Neural progenitor cell (in vitro differentiated cells): ENCODE measurements at regions not wholly inside any gene's neighbourhood (a gene's known extent, or its start where the extent isn't known, plus 50 kb on each side); places are given as distances from the start of the nearest gene placed in this dataset.

ENCODE experiments used
- DNase-seq: peaks from one replicate; pipeline ENCODE4 v3.0.0-alpha.2; 2016; ENCODE audit warnings: low spot score
- H2AFZ ChIP-seq: fragments of 200-600 bp; sonication (generic); replicated peaks from 2 replicates; pipeline ENCODE4 v1.6.1; 2016; ENCODE audit warnings: antibody characterized with exemption
- H3F3A ChIP-seq: fragments of 200-600 bp; sonication (generic); 2 replicates; pipeline ENCODE4 v1.6.1; 2016; ENCODE audit warnings: antibody characterized with exemption, low read depth
- H3K27ac ChIP-seq: fragments of 200-600 bp; sonication (generic); 2 replicates; pipeline ENCODE4 v1.5.1; 2016; ENCODE audit warnings: mild to moderate bottlenecking
- H3K27me3 ChIP-seq: fragments of 200-600 bp; sonication (generic); 2 replicates; pipeline ENCODE4 v1.6.1; 2016; ENCODE audit warnings: mild to moderate bottlenecking, moderate library complexity
- H3K36me3 ChIP-seq: fragments of 200-600 bp; sonication (generic); 2 replicates; pipeline ENCODE4 v1.5.1; 2016
- H3K4me1 ChIP-seq: fragments of 200-600 bp; sonication (generic); 2 replicates; pipeline ENCODE4 v1.6.1; 2016; ENCODE audit warnings: mixed run types
- H3K4me2 ChIP-seq: fragments of 200-600 bp; sonication (generic); 2 replicates; pipeline ENCODE4 v1.6.1; 2016
- H3K4me3 ChIP-seq: fragments of 200-600 bp; sonication (generic); 2 replicates; pipeline ENCODE4 v1.5.1; 2016
- H3K79me2 ChIP-seq: fragments of 200-600 bp; sonication (generic); 2 replicates; pipeline ENCODE4 v1.6.1; 2016; ENCODE audit warnings: low read depth
- H3K9ac ChIP-seq: fragments of 200-600 bp; sonication (generic); 2 replicates; pipeline ENCODE4 v1.6.1; 2016
- H3K9me3 ChIP-seq: fragments of 200-600 bp; sonication (generic); 2 replicates; pipeline ENCODE4 v1.5.1; 2016; ENCODE audit warnings: low read depth
- H4K20me1 ChIP-seq: fragments of 200-600 bp; sonication (generic); 2 replicates; pipeline ENCODE4 v1.6.1; 2016; ENCODE audit warnings: low read depth
- H3K27ac Mint-ChIP-seq: 3 replicates; pipeline ENCODE4 v1.8.0; 2021; ENCODE audit warnings: mixed read lengths
- H3K27me3 Mint-ChIP-seq: 2 replicates; pipeline ENCODE4 v1.8.0; 2022; ENCODE audit warnings: low read depth, mild to moderate bottlenecking, inconsistent platforms, moderate library complexity, mixed read lengths; ENCODE audit not compliant: insufficient read depth
- H3K36me3 Mint-ChIP-seq: 3 replicates; pipeline ENCODE4 v1.8.0; 2021; ENCODE audit warnings: mixed read lengths
- H3K4me1 Mint-ChIP-seq: 3 replicates; pipeline ENCODE4 v1.8.0; 2021; ENCODE audit warnings: mixed read lengths
- H3K4me3 Mint-ChIP-seq: 3 replicates; pipeline ENCODE4 v1.8.0; 2021; ENCODE audit warnings: mild to moderate bottlenecking, moderate library complexity, mixed read lengths
- H3K9me3 Mint-ChIP-seq: 3 replicates; pipeline ENCODE4 v1.8.0; 2020; ENCODE audit warnings: mixed read lengths
- EZH2 ChIP-seq: fragments of 200-600 bp; sonication (generic); IDR thresholded peaks from 2 replicates; pipeline ENCODE4 v1.6.1; 2017; ENCODE audit warnings: antibody characterized with exemption, mild to moderate bottlenecking, moderate library complexity
- EZH2phosphoT487 ChIP-seq: fragments of 200-600 bp; sonication (generic); IDR thresholded peaks from 2 replicates; pipeline ENCODE4 v1.6.1; 2017; ENCODE audit warnings: antibody characterized with exemption
- TF ChIP-seq, protein P1 (sequence below): fragments of 200-600 bp; sonication (generic); IDR thresholded peaks from 2 replicates; pipeline ENCODE4 v1.5.1; 2017; ENCODE audit warnings: antibody characterized with exemption, mild to moderate bottlenecking

DNA sequence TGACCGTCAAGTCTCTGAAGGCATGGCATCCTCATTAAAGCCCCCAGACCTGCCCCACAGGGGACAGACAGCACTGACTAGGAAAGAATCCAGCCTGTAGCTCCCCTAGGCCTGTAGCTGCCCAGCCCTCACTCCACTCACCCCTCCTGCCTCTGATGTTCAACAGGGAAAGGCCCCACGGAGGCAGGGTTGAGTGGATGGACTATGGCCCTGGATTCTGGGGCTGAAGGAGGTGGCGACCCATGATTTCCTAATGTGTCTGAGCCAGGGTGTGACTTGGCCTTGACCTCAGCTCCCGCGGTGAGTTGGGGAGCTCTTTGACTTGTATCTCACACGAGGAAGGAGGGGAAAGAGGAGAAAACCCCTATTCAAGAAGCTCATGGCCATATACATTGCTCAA lies 238.5 kb upstream of the CSF3R start:
- TF ChIP-seq, protein P1, sequence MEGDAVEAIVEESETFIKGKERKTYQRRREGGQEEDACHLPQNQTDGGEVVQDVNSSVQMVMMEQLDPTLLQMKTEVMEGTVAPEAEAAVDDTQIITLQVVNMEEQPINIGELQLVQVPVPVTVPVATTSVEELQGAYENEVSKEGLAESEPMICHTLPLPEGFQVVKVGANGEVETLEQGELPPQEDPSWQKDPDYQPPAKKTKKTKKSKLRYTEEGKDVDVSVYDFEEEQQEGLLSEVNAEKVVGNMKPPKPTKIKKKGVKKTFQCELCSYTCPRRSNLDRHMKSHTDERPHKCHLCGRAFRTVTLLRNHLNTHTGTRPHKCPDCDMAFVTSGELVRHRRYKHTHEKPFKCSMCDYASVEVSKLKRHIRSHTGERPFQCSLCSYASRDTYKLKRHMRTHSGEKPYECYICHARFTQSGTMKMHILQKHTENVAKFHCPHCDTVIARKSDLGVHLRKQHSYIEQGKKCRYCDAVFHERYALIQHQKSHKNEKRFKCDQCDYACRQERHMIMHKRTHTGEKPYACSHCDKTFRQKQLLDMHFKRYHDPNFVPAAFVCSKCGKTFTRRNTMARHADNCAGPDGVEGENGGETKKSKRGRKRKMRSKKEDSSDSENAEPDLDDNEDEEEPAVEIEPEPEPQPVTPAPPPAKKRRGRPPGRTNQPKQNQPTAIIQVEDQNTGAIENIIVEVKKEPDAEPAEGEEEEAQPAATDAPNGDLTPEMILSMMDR = no peak
- TF ChIP-seq EZH2 = no peak
- no peak overlapping the region for H3K27ac Mint-ChIP-seq
- H3K27me3 Mint-ChIP-seq = peaks cover under 1% of the 10 kb centered on the region
- peaks cover 4% of the 10 kb centered on the region for H3K4me1 ChIP-seq
- no peak overlapping the region for H2AFZ ChIP-seq
- no peak overlapping the region for H3K9ac ChIP-seq
- H3F3A ChIP-seq = no peaks in the 10 kb centered on the region
- H3K9me3 Mint-ChIP-seq = no peaks in the 10 kb centered on the region
- H3K4me2 ChIP-seq = no peak overlapping the region
- no peaks in the 10 kb centered on the region for H3K36me3 ChIP-seq
- H3K79me2 ChIP-seq = no peaks in the 10 kb centered on the region
- no peaks in the 10 kb centered on the region for H3K27me3 ChIP-seq
- no peaks in the 10 kb centered on the region for H3K4me1 Mint-ChIP-seq
- no peak overlapping the region for H3K27ac ChIP-seq
- H3K36me3 Mint-ChIP-seq = no peaks in the 10 kb centered on the region
- no peak overlapping the region for H3K4me3 Mint-ChIP-seq
- no peak overlapping the region for H3K4me3 ChIP-seq
- H4K20me1 ChIP-seq = no peaks in the 10 kb centered on the region
- no peaks in the 10 kb centered on the region for H3K9me3 ChIP-seq
- no peak for DNase-seq

DNA sequence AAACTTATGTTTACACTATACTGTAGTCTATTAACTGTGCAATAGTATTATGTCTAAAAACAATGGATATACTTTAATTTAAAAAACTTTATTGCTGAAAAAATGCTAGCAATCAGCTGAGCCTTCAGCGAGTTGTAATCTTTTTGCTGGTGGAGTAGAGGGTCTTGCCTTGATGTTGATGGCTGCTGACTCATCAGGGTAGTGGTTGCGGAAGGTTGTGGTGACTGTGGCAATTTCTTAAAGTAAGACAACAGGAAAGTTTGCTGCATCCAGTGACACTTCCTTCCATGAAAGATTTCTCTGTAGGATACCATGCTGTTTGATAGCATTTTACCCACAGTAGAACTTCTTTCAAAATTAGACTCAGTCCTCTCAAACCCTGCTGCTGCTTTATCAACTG lies 234.7 kb upstream of the CSF3R start:
- peaks cover 10% of the 10 kb centered on the region for H3K27me3 Mint-ChIP-seq
- H3K36me3 Mint-ChIP-seq = no peaks in the 10 kb centered on the region
- Histone ChIP-seq H3K27me3 (no peaks in the 10 kb centered on the region), H3K4me1 (peaks cover 9% of the 10 kb centered on the region), H3K79me2 (no peaks in the 10 kb centered on the region), H4K20me1 (no peaks in the 10 kb centered on the region), H3K4me2 (no peak overlapping the region), H3K9ac (no peak overlapping the region), H3K9me3 (no peaks in the 10 kb centered on the region), H2AFZ (no peak overlapping the region), H3K36me3 (no peaks in the 10 kb centered on the region), H3K27ac (no peak overlapping the region), H3K4me3 (no peak overlapping the region), H3F3A (peaks cover 2% of the 10 kb centered on the region)
- H3K4me1 Mint-ChIP-seq = no peaks in the 10 kb centered on the region
- H3K27ac Mint-ChIP-seq = no peak overlapping the region
- H3K4me3 Mint-ChIP-seq = no peak overlapping the region
- DNase-seq = no peak
- no peaks in the 10 kb centered on the region for H3K9me3 Mint-ChIP-seq
- TF ChIP-seq, protein P1 = no peak
- no peak for TF ChIP-seq EZH2phosphoT487
- TF ChIP-seq EZH2 = no peak

DNA sequence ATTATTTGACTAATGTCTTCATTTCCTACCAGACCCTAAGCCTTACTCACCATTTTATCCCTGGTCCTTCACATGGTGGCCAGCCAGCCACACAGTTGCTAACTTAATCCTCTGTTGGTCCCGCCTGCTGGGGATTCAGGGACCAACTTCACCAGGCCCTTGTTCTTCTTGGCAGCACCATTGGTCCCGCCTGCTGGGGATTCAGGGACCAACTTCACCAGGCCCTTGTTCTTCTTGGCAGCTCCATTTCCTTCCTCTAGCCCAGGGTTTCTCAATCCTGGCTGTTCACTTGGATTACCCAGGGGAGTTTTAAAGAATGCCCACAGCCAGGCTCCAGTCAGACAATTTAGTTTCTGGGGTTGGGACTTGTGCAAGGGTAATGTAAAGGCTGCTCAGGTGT lies 233.1 kb upstream of the CSF3R start:
- no peak overlapping the region for H3K27ac ChIP-seq
- no peak overlapping the region for H2AFZ ChIP-seq
- peaks cover 19% of the 10 kb centered on the region for H3F3A ChIP-seq
- H3K4me3 Mint-ChIP-seq = no peak overlapping the region
- peaks cover 10% of the 10 kb centered on the region for H3K4me1 Mint-ChIP-seq
- H3K4me3 ChIP-seq = no peak overlapping the region
- no peaks in the 10 kb centered on the region for H3K79me2 ChIP-seq
- H3K27ac Mint-ChIP-seq = no peak overlapping the region
- H3K27me3 Mint-ChIP-seq = peaks cover 13% of the 10 kb centered on the region
- DNase-seq = no peak
- H3K27me3 ChIP-seq = no peaks in the 10 kb centered on the region
- no peaks in the 10 kb centered on the region for H3K9me3 ChIP-seq
- H3K4me2 ChIP-seq = no peak overlapping the region
- H3K36me3 Mint-ChIP-seq = no peaks in the 10 kb centered on the region
- H4K20me1 ChIP-seq = no peaks in the 10 kb centered on the region
- H3K36me3 ChIP-seq = no peaks in the 10 kb centered on the region
- H3K9me3 Mint-ChIP-seq = no peaks in the 10 kb centered on the region
- H3K4me1 ChIP-seq = peaks cover 22% of the 10 kb centered on the region
- no peak for TF ChIP-seq EZH2
- TF ChIP-seq, protein P1 = no peak
- TF ChIP-seq EZH2phosphoT487 = no peak
- no peak overlapping the region for H3K9ac ChIP-seq

DNA sequence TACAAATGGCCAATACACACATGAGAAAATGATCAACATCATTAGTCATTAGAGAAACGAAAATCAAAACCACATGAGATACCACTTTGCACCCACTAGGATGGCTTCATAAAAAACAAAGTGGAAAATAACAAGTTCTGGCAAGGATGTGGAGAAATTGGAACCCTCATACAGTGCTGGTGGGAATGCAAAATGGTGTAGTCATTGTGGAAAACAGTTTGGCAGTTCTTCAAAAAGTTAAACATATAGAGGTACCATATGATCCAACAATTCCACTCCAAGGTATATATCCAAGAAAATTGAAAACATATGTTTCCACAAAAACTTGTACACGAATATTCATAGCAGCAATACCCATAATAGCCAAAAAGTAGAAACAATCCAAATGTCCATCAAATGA lies 231.6 kb upstream of the CSF3R start:
- no peak for TF ChIP-seq EZH2phosphoT487
- no peak for TF ChIP-seq EZH2
- TF ChIP-seq, protein P1 = no peak
- H3K4me1 Mint-ChIP-seq = peaks cover 24% of the 10 kb centered on the region
- Histone ChIP-seq H3K36me3 (no peaks in the 10 kb centered on the region), H3K9ac (no peak overlapping the region), H3F3A (peaks cover 34% of the 10 kb centered on the region), H4K20me1 (no peaks in the 10 kb centered on the region), H3K4me1 (peaks cover 37% of the 10 kb centered on the region), H3K4me3 (no peak overlapping the region), H3K9me3 (no peaks in the 10 kb centered on the region), H3K79me2 (no peaks in the 10 kb centered on the region), H3K27me3 (no peaks in the 10 kb centered on the region), H2AFZ (no peak overlapping the region), H3K4me2 (no peak overlapping the region), H3K27ac (no peak overlapping the region)
- DNase-seq = no peak
- H3K4me3 Mint-ChIP-seq = no peak overlapping the region
- no peak overlapping the region for H3K27ac Mint-ChIP-seq
- H3K27me3 Mint-ChIP-seq = peaks cover 16% of the 10 kb centered on the region
- no peaks in the 10 kb centered on the region for H3K9me3 Mint-ChIP-seq
- H3K36me3 Mint-ChIP-seq = no peaks in the 10 kb centered on the region
